Astrocyte (in vitro differentiated cells and primary cell): ENCODE measurements at regions not wholly inside any gene's neighbourhood (a gene's known extent, or its start where the extent isn't known, plus 50 kb on each side); places are given as distances from the start of the nearest gene placed in this dataset.

Experiments
- DNase-seq: peaks from one replicate; pipeline ENCODE4 v3.0.0-alpha.2; 2010; ENCODE audit warnings: low read depth
- FAIRE-seq: peaks from 2 replicates; lab custom pipeline; 2011; peaks lifted over from hg19 to GRCh38; lab: Jason Lieb, UNC
- H2AFZ ChIP-seq: 2 replicates; pipeline ENCODE4 v1.6.0; 2012; ENCODE audit warnings: low read depth, low read length, inconsistent platforms
- H3K27ac ChIP-seq: 2 replicates; pipeline ENCODE4 v1.5.1; 2011; ENCODE audit warnings: low read depth, low read length, inconsistent platforms
- H3K27me3 ChIP-seq: 2 replicates; pipeline ENCODE4 v1.6.0; 2011; ENCODE audit warnings: low read length, inconsistent platforms; ENCODE audit not compliant: insufficient read depth
- H3K36me3 ChIP-seq: 2 replicates; pipeline ENCODE4 v1.5.1; 2011; ENCODE audit warnings: low read length, inconsistent platforms; ENCODE audit not compliant: insufficient read depth
- H3K4me1 ChIP-seq: 2 replicates; pipeline ENCODE4 v1.5.1; 2011; ENCODE audit warnings: low read length, inconsistent platforms; ENCODE audit not compliant: insufficient read depth
- H3K4me2 ChIP-seq: 2 replicates; pipeline ENCODE4 v1.6.0; 2012; ENCODE audit warnings: low read length, inconsistent platforms
- H3K4me3 ChIP-seq: 2 replicates; pipeline ENCODE4 v1.5.1; 2011; ENCODE audit warnings: low read depth, mild to moderate bottlenecking, low read length, inconsistent platforms; ENCODE audit not compliant: insufficient read depth
- H3K79me2 ChIP-seq: 2 replicates; pipeline ENCODE4 v1.6.0; 2012; ENCODE audit warnings: mild to moderate bottlenecking, low read length, inconsistent platforms; ENCODE audit not compliant: insufficient read depth
- H3K9ac ChIP-seq: 2 replicates; pipeline ENCODE4 v1.6.0; 2012; ENCODE audit warnings: mild to moderate bottlenecking, low read length, inconsistent platforms
- H3K9me3 ChIP-seq: 2 replicates; pipeline ENCODE4 v1.5.1; 2012; ENCODE audit warnings: low read depth, mild to moderate bottlenecking, low read length, inconsistent platforms; ENCODE audit not compliant: insufficient read depth
- H4K20me1 ChIP-seq: 2 replicates; pipeline ENCODE4 v1.6.0; 2012; ENCODE audit warnings: low read length, inconsistent platforms; ENCODE audit not compliant: insufficient read depth
- H3K27ac Mint-ChIP-seq: one replicate; pipeline ENCODE4 v1.8.0; 2021; ENCODE audit warnings: mild to moderate bottlenecking, mixed read lengths; ENCODE audit not compliant: unreplicated experiment
- H3K27me3 Mint-ChIP-seq: one replicate; pipeline ENCODE4 v1.8.0; 2021; ENCODE audit warnings: low read depth, mixed read lengths; ENCODE audit not compliant: unreplicated experiment
- H3K36me3 Mint-ChIP-seq: one replicate; pipeline ENCODE4 v1.8.0; 2021; ENCODE audit warnings: low read depth, mixed read lengths; ENCODE audit not compliant: unreplicated experiment
- H3K4me1 Mint-ChIP-seq: one replicate; pipeline ENCODE4 v1.8.0; 2021; ENCODE audit warnings: low read depth, mixed read lengths; ENCODE audit not compliant: unreplicated experiment
- H3K4me3 Mint-ChIP-seq: one replicate; pipeline ENCODE4 v1.8.0; 2021; ENCODE audit warnings: mild to moderate bottlenecking, moderate library complexity, mixed read lengths; ENCODE audit not compliant: unreplicated experiment
- H3K9me3 Mint-ChIP-seq: one replicate; pipeline ENCODE4 v1.8.0; 2021; ENCODE audit warnings: mild to moderate bottlenecking, mixed read lengths; ENCODE audit not compliant: unreplicated experiment
- EZH2 ChIP-seq: IDR thresholded peaks from 2 replicates; pipeline ENCODE4 v1.6.1; 2012; ENCODE audit warnings: mild to moderate bottlenecking, low read length, inconsistent platforms; ENCODE audit not compliant: insufficient read depth
- TF ChIP-seq, protein P1 (sequence below): IDR thresholded peaks from 2 replicates; pipeline ENCODE4 v1.5.1; 2011; ENCODE audit warnings: low read depth, mild to moderate bottlenecking, inconsistent platforms, low read length, moderate library complexity; ENCODE audit not compliant: insufficient read depth

DNA sequence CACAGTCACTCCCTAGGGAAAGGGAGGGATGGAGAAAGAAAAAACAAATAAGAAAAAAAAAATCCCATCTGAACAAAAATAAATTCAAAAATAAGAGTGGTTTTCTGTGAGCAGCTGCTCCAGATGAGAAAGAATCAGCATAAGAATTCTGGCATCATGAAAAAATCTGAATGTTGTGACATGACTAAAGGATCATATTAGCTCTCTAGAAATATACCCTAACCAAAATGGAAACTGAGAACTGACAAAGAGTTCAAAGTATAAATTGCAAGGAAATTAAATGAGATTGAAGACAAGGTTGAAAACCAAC, 579.0 kb downstream of the UQCRFS1 start:
- H4K20me1 ChIP-seq: no peaks in the 10 kb centered on the region
- no peak overlapping the region for H3K27ac ChIP-seq
- no peaks in the 10 kb centered on the region for H3K27me3 ChIP-seq
- H3K27ac Mint-ChIP-seq: no peak overlapping the region
- no peak overlapping the region for H3K9ac ChIP-seq
- H3K36me3 Mint-ChIP-seq: no peaks in the 10 kb centered on the region
- H3K4me3 ChIP-seq: no peak overlapping the region
- no peak for DNase-seq
- H3K9me3 Mint-ChIP-seq: peaks cover 6% of the 10 kb centered on the region
- H3K4me3 Mint-ChIP-seq: no peak overlapping the region
- no peaks in the 10 kb centered on the region for H3K9me3 ChIP-seq
- no peak overlapping the region for H2AFZ ChIP-seq
- no peaks in the 10 kb centered on the region for H3K36me3 ChIP-seq
- H3K4me1 Mint-ChIP-seq: no peaks in the 10 kb centered on the region
- peaks cover 2% of the 10 kb centered on the region for H3K27me3 Mint-ChIP-seq
- no peak for FAIRE-seq
- H3K4me2 ChIP-seq: no peak overlapping the region
- no peaks in the 10 kb centered on the region for H3K4me1 ChIP-seq
- H3K79me2 ChIP-seq: no peaks in the 10 kb centered on the region
- TF ChIP-seq, protein P1, sequence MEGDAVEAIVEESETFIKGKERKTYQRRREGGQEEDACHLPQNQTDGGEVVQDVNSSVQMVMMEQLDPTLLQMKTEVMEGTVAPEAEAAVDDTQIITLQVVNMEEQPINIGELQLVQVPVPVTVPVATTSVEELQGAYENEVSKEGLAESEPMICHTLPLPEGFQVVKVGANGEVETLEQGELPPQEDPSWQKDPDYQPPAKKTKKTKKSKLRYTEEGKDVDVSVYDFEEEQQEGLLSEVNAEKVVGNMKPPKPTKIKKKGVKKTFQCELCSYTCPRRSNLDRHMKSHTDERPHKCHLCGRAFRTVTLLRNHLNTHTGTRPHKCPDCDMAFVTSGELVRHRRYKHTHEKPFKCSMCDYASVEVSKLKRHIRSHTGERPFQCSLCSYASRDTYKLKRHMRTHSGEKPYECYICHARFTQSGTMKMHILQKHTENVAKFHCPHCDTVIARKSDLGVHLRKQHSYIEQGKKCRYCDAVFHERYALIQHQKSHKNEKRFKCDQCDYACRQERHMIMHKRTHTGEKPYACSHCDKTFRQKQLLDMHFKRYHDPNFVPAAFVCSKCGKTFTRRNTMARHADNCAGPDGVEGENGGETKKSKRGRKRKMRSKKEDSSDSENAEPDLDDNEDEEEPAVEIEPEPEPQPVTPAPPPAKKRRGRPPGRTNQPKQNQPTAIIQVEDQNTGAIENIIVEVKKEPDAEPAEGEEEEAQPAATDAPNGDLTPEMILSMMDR: no peak
- no peak for TF ChIP-seq EZH2

DNA sequence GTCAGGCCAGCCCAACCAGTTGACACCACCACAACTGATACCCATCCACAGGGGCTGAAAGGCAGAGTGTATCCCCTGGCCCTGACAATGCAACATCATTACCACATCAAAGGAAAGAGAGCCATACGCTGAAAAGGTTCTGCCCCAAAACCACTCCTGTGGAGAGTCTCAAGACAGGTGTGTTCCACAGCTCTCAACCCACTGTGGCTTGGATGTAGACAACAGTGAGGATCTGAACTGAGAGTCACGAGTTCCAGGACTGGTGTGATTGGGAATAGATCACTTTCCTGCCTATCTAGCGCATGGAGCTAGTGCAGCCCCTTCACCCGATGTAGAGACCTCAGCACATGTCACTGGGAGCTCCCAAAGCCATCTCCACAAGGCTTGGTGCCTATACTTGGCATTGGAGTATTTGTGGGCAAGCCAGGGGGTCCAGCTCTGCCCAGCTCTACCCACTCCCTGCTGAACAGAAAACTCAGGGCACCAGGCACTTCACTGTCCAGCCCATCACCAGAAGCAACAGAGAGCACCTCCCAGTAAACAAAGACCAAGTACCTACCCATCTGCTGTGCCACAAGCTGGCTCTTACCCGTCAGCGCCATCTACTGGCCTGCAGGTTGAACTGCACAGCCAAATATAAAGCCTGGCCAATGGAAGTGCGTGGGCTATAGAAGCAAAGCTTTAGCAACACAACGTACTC, 579.5 kb downstream of the UQCRFS1 start:
- Mint-ChIP-seq H3K9me3 (peaks cover 6% of the 10 kb centered on the region), H3K4me1 (no peaks in the 10 kb centered on the region), H3K36me3 (no peaks in the 10 kb centered on the region), H3K4me3 (no peak overlapping the region), H3K27me3 (peaks cover 1% of the 10 kb centered on the region), H3K27ac (no peak overlapping the region)
- no peak overlapping the region for H3K27ac ChIP-seq
- no peak overlapping the region for H3K9ac ChIP-seq
- no peaks in the 10 kb centered on the region for H3K27me3 ChIP-seq
- H2AFZ ChIP-seq: no peak overlapping the region
- H3K9me3 ChIP-seq: no peaks in the 10 kb centered on the region
- H3K79me2 ChIP-seq: no peaks in the 10 kb centered on the region
- TF ChIP-seq, protein P1: peak; percentile 84
- no peak for TF ChIP-seq EZH2
- DNase-seq (peak; percentile 38), FAIRE-seq (no peak)
- H3K4me1 ChIP-seq: no peaks in the 10 kb centered on the region
- H4K20me1 ChIP-seq: no peaks in the 10 kb centered on the region
- H3K4me2 ChIP-seq: no peak overlapping the region
- H3K36me3 ChIP-seq: no peaks in the 10 kb centered on the region
- no peak overlapping the region for H3K4me3 ChIP-seq

DNA sequence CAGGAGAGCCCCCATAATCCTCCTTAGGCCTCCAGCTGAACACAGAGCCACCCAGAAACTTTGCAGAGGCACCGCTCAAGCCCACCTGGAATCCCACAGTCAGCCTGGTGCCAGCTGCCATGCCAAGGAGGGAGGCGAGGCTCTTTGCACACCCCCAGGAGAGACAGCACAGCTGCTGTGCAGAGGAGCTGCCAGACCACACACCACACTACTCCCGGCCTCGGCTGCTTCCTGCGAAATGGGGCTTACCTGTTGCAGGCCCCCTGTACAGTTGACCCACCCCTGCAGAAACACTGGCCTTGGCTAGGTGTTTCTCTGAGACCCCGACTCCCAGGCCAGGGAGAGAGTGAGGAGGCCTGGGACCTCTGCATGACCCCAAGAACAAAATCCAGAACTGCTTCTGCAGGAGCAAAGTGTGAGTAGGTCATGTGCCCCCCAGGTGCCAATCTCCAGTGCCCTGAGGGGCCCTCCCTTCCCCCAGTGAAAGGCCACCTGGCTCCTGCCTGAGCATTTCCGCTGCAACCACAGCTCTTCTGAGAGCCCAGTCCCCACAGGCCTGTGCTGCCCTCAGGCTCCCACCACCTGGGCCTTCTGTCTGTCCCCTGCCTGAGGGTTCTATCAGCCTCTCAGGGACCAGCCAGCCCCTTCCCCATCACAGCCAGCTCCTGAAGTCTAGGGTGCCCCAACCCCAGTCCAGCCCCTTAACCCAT, 580.4 kb downstream of the UQCRFS1 start:
- Histone ChIP-seq H3K4me2 (no peak overlapping the region), H3K79me2 (no peaks in the 10 kb centered on the region), H3K4me3 (no peak overlapping the region), H4K20me1 (no peaks in the 10 kb centered on the region), H3K9ac (no peak overlapping the region), H2AFZ (no peak overlapping the region), H3K9me3 (no peaks in the 10 kb centered on the region), H3K4me1 (no peaks in the 10 kb centered on the region), H3K27me3 (no peaks in the 10 kb centered on the region), H3K36me3 (no peaks in the 10 kb centered on the region), H3K27ac (no peak overlapping the region)
- DNase-seq (no peak), FAIRE-seq (no peak)
- Mint-ChIP-seq H3K4me3 (no peak overlapping the region), H3K27me3 (no peaks in the 10 kb centered on the region), H3K9me3 (peaks cover 8% of the 10 kb centered on the region), H3K4me1 (no peaks in the 10 kb centered on the region), H3K36me3 (no peaks in the 10 kb centered on the region), H3K27ac (no peak overlapping the region)
- no peak for TF ChIP-seq EZH2
- TF ChIP-seq, protein P1: no peak
